COLO668 (cell line): ENCODE measurements at regions not wholly inside any gene's neighbourhood (a gene's known extent, or its start where the extent isn't known, plus 50 kb on each side); places are given as distances from the start of the nearest gene placed in this dataset.

Experiments used
- DNase-seq: peaks from one replicate; lab custom pipeline; 2025; ENCODE audit not compliant: unreplicated experiment; lab: John Stamatoyannopoulos, UW

GRCh38 chr6:137434640-137435039 lies 59.6 kb downstream of the OLIG3 start:
- no peak for DNase-seq

- DNase-seq: no peak
Measured at GRCh38 chr6:137432054-137432611, 62.1 kb downstream of the OLIG3 start.

GRCh38 chr6:137430954-137431353 lies 63.2 kb downstream of the OLIG3 start:
- no peak for DNase-seq

GRCh38 chr6:137427656-137428290 lies 66.4 kb downstream of the OLIG3 start:
- no peak for DNase-seq

GRCh38 chr6:137426007-137426689 lies 68.0 kb downstream of the OLIG3 start:
- DNase-seq: no peak

- no peak for DNase-seq
Measured at GRCh38 chr6:137424251-137424650, 69.9 kb downstream of the OLIG3 start.

- DNase-seq: no peak
Measured at GRCh38 chr6:137423451-137424168, 70.6 kb downstream of the OLIG3 start.

- DNase-seq: no peak
Measured at GRCh38 chr6:137417396-137417795, 76.8 kb downstream of the OLIG3 start.

GRCh38 chr6:137416376-137417109 lies 77.7 kb downstream of the OLIG3 start:
- DNase-seq: no peak

- DNase-seq: no peak
Measured at GRCh38 chr6:137415834-137416190, 78.4 kb downstream of the OLIG3 start.

GRCh38 chr6:137415127-137415833 lies 78.9 kb downstream of the OLIG3 start:
- DNase-seq: no peak

- DNase-seq: no peak
Measured at GRCh38 chr6:137414599-137414998, 79.6 kb downstream of the OLIG3 start.

GRCh38 chr6:137413482-137413881 lies 80.7 kb downstream of the OLIG3 start:
- DNase-seq: no peak

GRCh38 chr6:137412562-137412961 lies 81.6 kb downstream of the OLIG3 start:
- no peak for DNase-seq

- no peak for DNase-seq
Measured at GRCh38 chr6:137409266-137409777, 84.9 kb downstream of the OLIG3 start.

- no peak for DNase-seq
Measured at GRCh38 chr6:137407816-137408215, 86.4 kb downstream of the OLIG3 start.

GRCh38 chr6:137405806-137406205 lies 88.4 kb downstream of the OLIG3 start:
- no peak for DNase-seq

GRCh38 chr6:137403855-137404254 lies 90.3 kb downstream of the OLIG3 start:
- DNase-seq: peak; percentile 13

- DNase-seq: no peak
Measured at GRCh38 chr6:137403443-137403842, 90.8 kb downstream of the OLIG3 start.

GRCh38 chr6:137402143-137402680 lies 92.0 kb downstream of the OLIG3 start:
- no peak for DNase-seq
